ENCODE measurements at regions not wholly inside any gene's neighbourhood (a gene's known extent, or its start where the extent isn't known, plus 50 kb on each side); places are given as distances from the start of the nearest gene placed in this dataset.

DNA sequence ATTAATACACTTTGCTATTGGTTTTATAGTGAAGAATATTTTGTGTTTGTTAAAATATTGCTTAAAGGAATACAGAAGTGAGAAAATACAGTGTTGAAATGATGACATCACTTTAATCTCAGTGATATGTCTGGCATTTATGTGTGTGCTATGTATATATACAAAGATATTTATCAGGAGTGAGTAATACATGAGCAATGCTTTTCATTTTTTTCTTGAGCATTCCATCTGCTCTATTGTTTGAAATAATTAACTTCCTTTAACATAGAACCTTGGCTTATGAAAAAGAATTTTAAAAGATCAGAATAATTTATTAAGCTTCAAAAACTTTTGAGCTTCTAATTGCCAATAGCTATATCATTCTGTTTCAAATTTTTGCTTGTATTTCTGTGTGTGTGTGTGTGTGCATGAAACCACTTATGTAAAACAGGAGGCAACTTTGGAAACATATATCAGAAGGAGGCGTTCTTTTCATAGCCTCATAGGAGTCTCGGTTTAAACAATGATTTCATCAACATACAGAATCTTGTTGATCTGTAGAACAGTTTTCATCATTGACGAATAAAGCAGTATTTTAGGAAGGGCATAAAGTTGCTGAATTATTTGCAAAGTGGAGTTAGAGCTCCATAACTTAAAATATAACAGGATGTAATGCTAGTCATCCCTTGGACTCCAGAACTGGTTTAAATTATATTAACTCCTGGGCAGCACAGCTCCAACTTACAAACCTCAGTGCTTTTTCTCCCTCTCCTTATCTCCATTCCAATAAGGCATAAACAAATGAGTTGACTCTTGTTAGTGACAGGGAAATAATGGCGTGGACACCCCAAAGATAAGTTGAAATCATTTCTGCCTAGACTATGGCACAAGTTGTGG lies 228.4 kb upstream of the DGKB start:
- TF ChIP-seq POLR2AphosphoS5 (IDR thresholded peaks at IDR 0.05; ENCODE audit: borderline replicate concordance, low read depth, low read length) (no peak), EZH2 (IDR thresholded peaks at IDR 0.05) (no peak)

All from SK-N-MC (cell line).